ENCODE measurements at regions not wholly inside any gene's neighbourhood (a gene's known extent, or its start where the extent isn't known, plus 50 kb on each side); places are given as distances from the start of the nearest gene placed in this dataset.

DNA sequence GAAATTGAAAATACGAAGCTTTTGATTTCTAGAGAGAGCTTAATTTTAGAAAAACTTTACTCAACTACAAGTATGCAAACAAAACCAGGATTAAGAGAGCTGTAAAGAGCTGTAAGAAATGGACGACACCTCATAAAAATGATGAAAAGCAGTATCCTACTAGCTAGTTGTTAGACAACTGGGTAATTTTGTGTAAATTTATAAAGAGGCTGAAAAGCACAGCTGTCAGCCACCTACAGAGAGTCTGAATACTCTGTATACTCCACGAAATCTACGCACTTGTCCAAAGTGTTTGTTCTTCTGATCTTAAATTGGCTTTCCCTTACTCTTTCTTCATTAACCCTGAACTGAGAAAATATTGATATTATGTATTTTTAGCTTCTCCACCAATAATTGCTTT, 808.4 kb upstream of the EPHA7 start:
- no peaks in the 10 kb centered on the region for H3K4me1 ChIP-seq (ENCODE audit: control insufficient read depth in 2 of 3, insufficient read depth in 2 of 3, low read depth in 1 of 3, low read length in 3 of 3)
- H3K4me3 ChIP-seq (ENCODE audit: low read length in 3 of 3): no peak overlapping the region
- H3K9ac ChIP-seq (ENCODE audit: low read length in 3 of 3): no peak overlapping the region
- DNase-seq (no peak), FAIRE-seq (no peak)
- no peaks in the 10 kb centered on the region for H3K36me3 ChIP-seq (ENCODE audit: control insufficient read depth in 2 of 3, insufficient read depth in 3 of 3, low read length in 3 of 3)
- no peak overlapping the region for H3K27ac ChIP-seq (ENCODE audit: low read depth in 2 of 2, low read length in 2 of 2)
- no peaks in the 10 kb centered on the region for H3K27me3 ChIP-seq (ENCODE audit: control insufficient read depth, insufficient read depth, low read length)
- TF ChIP-seq, protein P1, sequence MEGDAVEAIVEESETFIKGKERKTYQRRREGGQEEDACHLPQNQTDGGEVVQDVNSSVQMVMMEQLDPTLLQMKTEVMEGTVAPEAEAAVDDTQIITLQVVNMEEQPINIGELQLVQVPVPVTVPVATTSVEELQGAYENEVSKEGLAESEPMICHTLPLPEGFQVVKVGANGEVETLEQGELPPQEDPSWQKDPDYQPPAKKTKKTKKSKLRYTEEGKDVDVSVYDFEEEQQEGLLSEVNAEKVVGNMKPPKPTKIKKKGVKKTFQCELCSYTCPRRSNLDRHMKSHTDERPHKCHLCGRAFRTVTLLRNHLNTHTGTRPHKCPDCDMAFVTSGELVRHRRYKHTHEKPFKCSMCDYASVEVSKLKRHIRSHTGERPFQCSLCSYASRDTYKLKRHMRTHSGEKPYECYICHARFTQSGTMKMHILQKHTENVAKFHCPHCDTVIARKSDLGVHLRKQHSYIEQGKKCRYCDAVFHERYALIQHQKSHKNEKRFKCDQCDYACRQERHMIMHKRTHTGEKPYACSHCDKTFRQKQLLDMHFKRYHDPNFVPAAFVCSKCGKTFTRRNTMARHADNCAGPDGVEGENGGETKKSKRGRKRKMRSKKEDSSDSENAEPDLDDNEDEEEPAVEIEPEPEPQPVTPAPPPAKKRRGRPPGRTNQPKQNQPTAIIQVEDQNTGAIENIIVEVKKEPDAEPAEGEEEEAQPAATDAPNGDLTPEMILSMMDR (IDR thresholded peaks at IDR 0.05; ENCODE audit: borderline replicate concordance, extremely low read depth, insufficient read depth): no peak
- H3K9me3 ChIP-seq (ENCODE audit: control insufficient read depth in 2 of 3, insufficient read depth in 1 of 3, low read length in 3 of 3): no peaks in the 10 kb centered on the region
- intact Hi-C loops (cut with DNase I): no loop called here

DNA sequence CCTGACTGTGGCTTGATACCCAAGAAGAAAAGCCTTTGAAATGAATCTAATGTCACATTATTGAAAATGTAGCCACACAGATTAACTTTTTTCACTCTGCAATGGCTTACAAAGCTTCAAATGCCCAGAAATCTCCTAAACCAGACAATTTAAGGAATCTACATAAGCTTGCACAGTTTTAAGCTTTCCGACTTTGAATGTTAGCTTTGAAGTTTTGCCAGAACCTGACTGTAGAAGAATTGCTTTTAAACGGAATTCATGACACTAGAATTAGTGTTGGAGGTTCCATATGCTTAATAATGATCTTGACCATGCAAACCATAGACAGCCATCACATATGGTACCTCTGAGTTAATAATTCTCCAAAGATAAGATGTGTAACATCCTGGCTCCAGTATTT, 798.5 kb upstream of the EPHA7 start:
- FAIRE-seq (no peak), DNase-seq (no peak)
- Histone ChIP-seq H3K4me1 (ENCODE audit: control insufficient read depth in 2 of 3, insufficient read depth in 2 of 3, low read depth in 1 of 3, low read length in 3 of 3) (no peaks in the 10 kb centered on the region), H3K27ac (ENCODE audit: low read depth in 2 of 2, low read length in 2 of 2) (no peak overlapping the region), H3K4me3 (ENCODE audit: low read length in 3 of 3) (no peak overlapping the region), H3K9me3 (ENCODE audit: control insufficient read depth in 2 of 3, insufficient read depth in 1 of 3, low read length in 3 of 3) (no peaks in the 10 kb centered on the region), H3K27me3 (ENCODE audit: control insufficient read depth, insufficient read depth, low read length) (no peaks in the 10 kb centered on the region), H3K9ac (ENCODE audit: low read length in 3 of 3) (no peak overlapping the region), H3K36me3 (ENCODE audit: control insufficient read depth in 2 of 3, insufficient read depth in 3 of 3, low read length in 3 of 3) (no peaks in the 10 kb centered on the region)
- TF ChIP-seq, protein P1 (IDR thresholded peaks at IDR 0.05; ENCODE audit: borderline replicate concordance, extremely low read depth, insufficient read depth): no peak
- intact Hi-C loops (cut with DNase I): no loop called here

DNA sequence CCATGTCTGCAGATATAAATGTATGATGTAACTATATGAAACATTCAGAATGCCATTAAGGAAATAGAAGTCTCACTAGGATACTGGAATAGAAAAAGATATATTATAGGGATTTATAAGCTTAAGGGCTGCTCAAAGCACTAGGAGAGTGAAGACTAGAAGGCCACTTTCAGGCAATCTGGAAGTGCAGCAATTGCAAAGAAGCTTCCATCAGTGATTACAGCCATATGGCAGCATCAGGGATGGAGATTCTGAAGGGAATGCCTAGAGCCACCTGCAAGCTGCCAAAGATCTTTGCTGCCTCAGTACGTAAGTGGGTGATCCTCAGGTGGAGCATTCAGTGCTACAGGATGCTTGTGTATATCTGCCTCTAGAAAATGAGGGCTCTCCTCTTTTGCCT, 796.2 kb upstream of the EPHA7 start:
- DNase-seq (no peak), FAIRE-seq (no peak)
- Histone ChIP-seq H3K4me3 (ENCODE audit: low read length in 3 of 3) (no peak overlapping the region), H3K4me1 (ENCODE audit: control insufficient read depth in 2 of 3, insufficient read depth in 2 of 3, low read depth in 1 of 3, low read length in 3 of 3) (no peaks in the 10 kb centered on the region), H3K36me3 (ENCODE audit: control insufficient read depth in 2 of 3, insufficient read depth in 3 of 3, low read length in 3 of 3) (no peaks in the 10 kb centered on the region), H3K27me3 (ENCODE audit: control insufficient read depth, insufficient read depth, low read length) (no peaks in the 10 kb centered on the region), H3K9me3 (ENCODE audit: control insufficient read depth in 2 of 3, insufficient read depth in 1 of 3, low read length in 3 of 3) (no peaks in the 10 kb centered on the region), H3K9ac (ENCODE audit: low read length in 3 of 3) (no peak overlapping the region), H3K27ac (ENCODE audit: low read depth in 2 of 2, low read length in 2 of 2) (no peak overlapping the region)
- TF ChIP-seq, protein P1 (IDR thresholded peaks at IDR 0.05; ENCODE audit: borderline replicate concordance, extremely low read depth, insufficient read depth): no peak
- intact Hi-C loops (cut with DNase I): no loop called here

DNA sequence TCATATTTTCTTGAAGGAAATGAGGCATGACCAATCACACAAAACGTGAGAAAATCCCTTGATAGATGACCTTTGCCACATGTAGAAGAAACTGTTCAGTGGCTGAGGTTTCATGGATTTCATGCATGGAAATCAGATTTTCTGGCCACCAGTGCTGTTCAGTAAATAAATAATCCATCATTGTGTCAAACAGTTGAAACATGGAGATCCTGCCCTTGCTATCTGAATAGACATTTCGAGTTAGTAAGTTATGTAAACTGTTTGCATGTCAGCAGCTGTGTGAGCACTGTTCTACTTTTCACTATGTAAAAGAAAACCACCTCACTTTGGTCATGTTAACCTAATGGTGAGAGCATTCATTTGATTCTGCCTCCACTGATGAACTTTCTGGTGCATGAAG, 793.9 kb upstream of the EPHA7 start:
- intact Hi-C loops (cut with DNase I): no loop called here
- Histone ChIP-seq H3K4me3 (ENCODE audit: low read length in 3 of 3) (no peak overlapping the region), H3K27ac (ENCODE audit: low read depth in 2 of 2, low read length in 2 of 2) (no peak overlapping the region), H3K36me3 (ENCODE audit: control insufficient read depth in 2 of 3, insufficient read depth in 3 of 3, low read length in 3 of 3) (no peaks in the 10 kb centered on the region), H3K9ac (ENCODE audit: low read length in 3 of 3) (no peak overlapping the region), H3K27me3 (ENCODE audit: control insufficient read depth, insufficient read depth, low read length) (no peaks in the 10 kb centered on the region), H3K4me1 (ENCODE audit: control insufficient read depth in 2 of 3, insufficient read depth in 2 of 3, low read depth in 1 of 3, low read length in 3 of 3) (no peaks in the 10 kb centered on the region), H3K9me3 (ENCODE audit: control insufficient read depth in 2 of 3, insufficient read depth in 1 of 3, low read length in 3 of 3) (no peaks in the 10 kb centered on the region)
- TF ChIP-seq, protein P1 (IDR thresholded peaks at IDR 0.05; ENCODE audit: borderline replicate concordance, extremely low read depth, insufficient read depth): no peak
- no peak for FAIRE-seq
- no peak for DNase-seq

All from kidney (tissue), 13 donors.